ENCODE measurements at regions not wholly inside any gene's neighbourhood (a gene's known extent, or its start where the extent isn't known, plus 50 kb on each side); places are given as distances from the start of the nearest gene placed in this dataset.

GRCh38 chr3:107193116-107193515 lies 184.1 kb upstream of the CCDC54 start:
- TF ChIP-seq ZFX (IDR thresholded peaks at IDR 0.05), result no peak
- no peak for TF ChIP-seq CTCF (conservative IDR thresholded peaks at IDR 0.05)
- H3K27ac ChIP-seq, result no peak overlapping the region

- H3K27ac ChIP-seq, result no peak overlapping the region
- no peak for TF ChIP-seq CTCF (conservative IDR thresholded peaks at IDR 0.05)
- TF ChIP-seq ZFX (IDR thresholded peaks at IDR 0.05), result no peak
These were observed 178.6 kb upstream of the CCDC54 start for GRCh38 chr3:107198581-107199181.

GRCh38 chr3:107201146-107201545 lies 176.1 kb upstream of the CCDC54 start:
- no peak overlapping the region for H3K27ac ChIP-seq
- TF ChIP-seq ZFX (IDR thresholded peaks at IDR 0.05) (no peak), CTCF (conservative IDR thresholded peaks at IDR 0.05) (no peak)

GRCh38 chr3:107202885-107203284 lies 174.4 kb upstream of the CCDC54 start:
- peak overlapping the region; percentile 34; the same call in 1 of the 2 replicates for H3K27ac ChIP-seq

- TF ChIP-seq CTCF (conservative IDR thresholded peaks at IDR 0.05), result no peak
- no peak for TF ChIP-seq ZFX (IDR thresholded peaks at IDR 0.05)
- no peak overlapping the region for H3K27ac ChIP-seq
These were observed 173.1 kb upstream of the CCDC54 start for GRCh38 chr3:107204121-107204520.

GRCh38 chr3:107205358-107205757 lies 171.9 kb upstream of the CCDC54 start:
- TF ChIP-seq CTCF (conservative IDR thresholded peaks at IDR 0.05) (no peak), ZFX (IDR thresholded peaks at IDR 0.05) (no peak)
- no peak overlapping the region for H3K27ac ChIP-seq

GRCh38 chr3:107206141-107206540 lies 171.1 kb upstream of the CCDC54 start:
- H3K27ac ChIP-seq, result no peak overlapping the region
- TF ChIP-seq ZFX (IDR thresholded peaks at IDR 0.05), result no peak
- peak; percentile 64 for TF ChIP-seq CTCF (conservative IDR thresholded peaks at IDR 0.05)

GRCh38 chr3:107206945-107207344 lies 170.3 kb upstream of the CCDC54 start:
- TF ChIP-seq CTCF (conservative IDR thresholded peaks at IDR 0.05) (no peak), ZFX (IDR thresholded peaks at IDR 0.05) (no peak)
- H3K27ac ChIP-seq, result no peak overlapping the region
